Thyroid gland (tissue), 4 donors: ENCODE measurements at regions not wholly inside any gene's neighbourhood (a gene's known extent, or its start where the extent isn't known, plus 50 kb on each side); places are given as distances from the start of the nearest gene placed in this dataset.

ENCODE experiments used
- DNase-seq, 2 donors: peaks; one replicate each; pipeline ENCODE4 v3.0.0-alpha.2; 2019
- H3K27ac ChIP-seq, 3 donors: fragments of 200-600 bp; sonication (generic); 1 replicate in 2 of 3; 2 replicates in 1 of 3; pipeline ENCODE4 v1.5.1; 2016 to 2019; ENCODE audit warnings: mild to moderate bottlenecking in 1 of 3, moderate library complexity in 1 of 3
- H3K27me3 ChIP-seq: fragments of 200-600 bp; sonication (generic); one replicate; pipeline ENCODE4 v1.5.1; 2019
- H3K36me3 ChIP-seq, 2 donors: fragments of 200-600 bp; sonication (generic); one replicate each; pipeline ENCODE4 v1.5.1; 2016 to 2019
- H3K4me1 ChIP-seq, 2 donors: fragments of 200-600 bp; sonication (generic); one replicate each; pipeline ENCODE4 v1.5.1; 2017 to 2019
- H3K4me3 ChIP-seq, 3 donors: fragments of 200-600 bp; sonication (generic); replicated peaks in 1 of 3; 1 replicate in 2 of 3; 2 replicates in 1 of 3; pipeline ENCODE4 v1.5.1; 2016; ENCODE audit warnings: mild to moderate bottlenecking in 1 of 3
- H3K9me3 ChIP-seq: fragments of 200-600 bp; sonication (generic); one replicate; pipeline ENCODE4 v1.5.1; 2017
- CTCF ChIP-seq, 6 experiments: fragments of 200-600 bp in 3 of 6; fragments of 450-650 bp in 3 of 6; sonication (generic) in 3 of 6; IDR thresholded peaks; one replicate each; pipeline ENCODE4 v1.5.1; 2016 to 2019; ENCODE audit warnings: antibody characterized with exemption in 6 of 6, mild to moderate bottlenecking in 2 of 6, inconsistent platforms in 1 of 6, moderate library complexity in 1 of 6
- POLR2A ChIP-seq, 2 donors: fragments of 450-650 bp; IDR thresholded peaks; one replicate each; pipeline ENCODE4 v1.6.1; 2017; ENCODE audit warnings: antibody characterized with exemption in 2 of 2, mild to moderate bottlenecking in 2 of 2, moderate library complexity in 1 of 2
- WGBS, 2 donors: methylation state at CpG; one replicate each; pipeline ENCODE4 v1.1.5; 2017; 5-methylcytosine and 5-hydroxymethylcytosine counted together
- intact Hi-C: fragments of 100-400 bp; cut with DNase I; formaldehyde crosslinking; loops from one replicate; pipeline ENCODE4 v1.15.1; 2023

GRCh38 chr10:43961523-43962345 lies 313.1 kb upstream of the ZNF32 start:
- H3K4me1 ChIP-seq = peaks cover 0 to 17% of the 10 kb centered on the region in 2 donors
- no peaks in the 10 kb centered on the region for H3K27me3 ChIP-seq
- intact Hi-C loops = no loop called here
- H3K9me3 ChIP-seq = no peaks in the 10 kb centered on the region
- no peak overlapping the region for H3K4me3 ChIP-seq
- no peaks in the 10 kb centered on the region for H3K36me3 ChIP-seq
- WGBS, 2 donors = 88 to 89% methylated on average over 15 of the region's 15 CpGs
- H3K27ac ChIP-seq = no peak overlapping the region
- no peak for DNase-seq
- no peak for TF ChIP-seq CTCF (IDR thresholded peaks at IDR 0.05)
- TF ChIP-seq POLR2A (IDR thresholded peaks at IDR 0.05) = no peak

- H3K27me3 ChIP-seq = no peaks in the 10 kb centered on the region
- DNase-seq = no peak
- no peak overlapping the region for H3K27ac ChIP-seq
- 84 to 85% methylated on average over 4 of the region's 4 CpGs for WGBS, 2 donors
- intact Hi-C loops = no loop called here
- no peak overlapping the region for H3K4me3 ChIP-seq
- no peaks in the 10 kb centered on the region for H3K9me3 ChIP-seq
- TF ChIP-seq POLR2A (IDR thresholded peaks at IDR 0.05) = no peak
- no peak for TF ChIP-seq CTCF (IDR thresholded peaks at IDR 0.05)
- peaks cover 0 to 16% of the 10 kb centered on the region in 2 donors for H3K4me1 ChIP-seq
- H3K36me3 ChIP-seq = no peaks in the 10 kb centered on the region
Measured at GRCh38 chr10:43960981-43961380, 312.3 kb upstream of the ZNF32 start.

GRCh38 chr10:43960477-43960876 lies 311.8 kb upstream of the ZNF32 start:
- Histone ChIP-seq H3K27ac (no peak overlapping the region), H3K27me3 (no peaks in the 10 kb centered on the region), H3K4me3 (no peak overlapping the region), H3K36me3 (no peaks in the 10 kb centered on the region), H3K4me1 (peaks cover 0 to 13% of the 10 kb centered on the region in 2 donors), H3K9me3 (no peaks in the 10 kb centered on the region)
- 97 to 100% methylated on average over 4 of the region's 4 CpGs for WGBS, 2 donors
- intact Hi-C loops = no loop called here
- no peak for DNase-seq
- TF ChIP-seq CTCF (IDR thresholded peaks at IDR 0.05) = no peak
- TF ChIP-seq POLR2A (IDR thresholded peaks at IDR 0.05) = no peak

- no peaks in the 10 kb centered on the region for H3K36me3 ChIP-seq
- TF ChIP-seq POLR2A (IDR thresholded peaks at IDR 0.05) = no peak
- no peak for TF ChIP-seq CTCF (IDR thresholded peaks at IDR 0.05)
- no peaks in the 10 kb centered on the region for H3K9me3 ChIP-seq
- intact Hi-C loops = no loop called here
- H3K4me1 ChIP-seq = peaks cover 0 to 13% of the 10 kb centered on the region in 2 donors
- H3K4me3 ChIP-seq = no peak overlapping the region
- 69 to 94% methylated on average over 2 of the region's 2 CpGs for WGBS, 2 donors
- no peak overlapping the region for H3K27ac ChIP-seq
- no peaks in the 10 kb centered on the region for H3K27me3 ChIP-seq
- no peak for DNase-seq
Measured at GRCh38 chr10:43960135-43960415, 311.4 kb upstream of the ZNF32 start.

- intact Hi-C loops = no loop called here
- no peak overlapping the region for H3K27ac ChIP-seq
Measured at GRCh38 chr10:43959364-43960134, 310.9 kb upstream of the ZNF32 start.

More at GRCh38 chr10:43959364-43960134, 310.9 kb upstream of the ZNF32 start:
- Histone ChIP-seq H3K4me3 (no peak overlapping the region), H3K4me1 (peaks cover 0 to 9% of the 10 kb centered on the region in 2 donors), H3K27me3 (no peaks in the 10 kb centered on the region), H3K9me3 (no peaks in the 10 kb centered on the region), H3K36me3 (no peaks in the 10 kb centered on the region)
- no peak for TF ChIP-seq POLR2A (IDR thresholded peaks at IDR 0.05)
- no peak for TF ChIP-seq CTCF (IDR thresholded peaks at IDR 0.05)
- 70 to 74% methylated on average over 11 of the region's 11 CpGs for WGBS, 2 donors
- no peak for DNase-seq
